PFSK-1 (cell line): ENCODE measurements at regions not wholly inside any gene's neighbourhood (a gene's known extent, or its start where the extent isn't known, plus 50 kb on each side); places are given as distances from the start of the nearest gene placed in this dataset.

Experiments
- FOXP2 ChIP-seq: optimal IDR thresholded peaks from 2 replicates; pipeline ENCODE3; 2011; ENCODE audit warnings: borderline replicate concordance, control low read depth, inconsistent platforms; ENCODE audit not compliant: insufficient read depth; ENCODE audit errors: extremely low read length, extremely low read depth
- POLR2AphosphoS5 ChIP-seq: IDR thresholded peaks from 2 replicates; pipeline ENCODE4 v1.6.1; 2012; ENCODE audit warnings: low read depth, mild to moderate bottlenecking, control low read depth, low read length, moderate library complexity
- REST ChIP-seq, 2 experiments: IDR thresholded peaks; 2 replicates each; pipeline versions ENCODE4 v1.6.1 to v1.8.0; 2011 to 2012; ENCODE audit warnings: low read depth in 2 of 2, low read length in 2 of 2, control low read depth in 1 of 2, inconsistent platforms in 1 of 2, mild to moderate bottlenecking in 1 of 2, moderate library complexity in 1 of 2; ENCODE audit not compliant: insufficient read depth in 1 of 2
- SIN3A ChIP-seq: IDR thresholded peaks from 2 replicates; pipeline ENCODE4 v1.6.1; 2012; ENCODE audit warnings: mild to moderate bottlenecking, low read length, moderate library complexity, borderline replicate concordance; ENCODE audit not compliant: insufficient read depth
- TAF1 ChIP-seq: IDR thresholded peaks from 2 replicates; pipeline ENCODE4 v1.6.1; 2012; ENCODE audit warnings: low read length, control low read depth, borderline replicate concordance; ENCODE audit not compliant: insufficient read depth

- no peak for TF ChIP-seq SIN3A
- TF ChIP-seq POLR2AphosphoS5 = no peak
- no peak for TF ChIP-seq FOXP2
- TF ChIP-seq REST (IDR thresholded peaks at IDR 0.05; ENCODE audit: insufficient read depth in 1 of 2, low read depth in 2 of 2, low read length in 2 of 2) = no peak
- no peak for TF ChIP-seq TAF1
These were observed 412.0 kb downstream of the SHISA9 start for GRCh38 chr16:13313351-13313750.

- TF ChIP-seq POLR2AphosphoS5 (no peak), TAF1 (no peak), FOXP2 (no peak), REST (IDR thresholded peaks at IDR 0.05; ENCODE audit: insufficient read depth in 1 of 2, low read depth in 2 of 2, low read length in 2 of 2) (no peak), SIN3A (no peak)
These were observed 413.2 kb downstream of the SHISA9 start for GRCh38 chr16:13314633-13315032.

- TF ChIP-seq REST (IDR thresholded peaks at IDR 0.05; ENCODE audit: insufficient read depth in 1 of 2, low read depth in 2 of 2, low read length in 2 of 2) (no peak), TAF1 (no peak), FOXP2 (no peak), SIN3A (no peak), POLR2AphosphoS5 (no peak)
These were observed 414.4 kb downstream of the SHISA9 start for GRCh38 chr16:13315642-13316427.

GRCh38 chr16:13322336-13322735, 420.9 kb downstream of the SHISA9 start:
- no peak for TF ChIP-seq SIN3A
- TF ChIP-seq POLR2AphosphoS5 = no peak
- no peak for TF ChIP-seq FOXP2
- TF ChIP-seq TAF1 = no peak
- TF ChIP-seq REST (IDR thresholded peaks at IDR 0.05; ENCODE audit: insufficient read depth in 1 of 2, low read depth in 2 of 2, low read length in 2 of 2) = no peak
